H1 (cell line): ENCODE measurements at regions not wholly inside any gene's neighbourhood (a gene's known extent, or its start where the extent isn't known, plus 50 kb on each side); places are given as distances from the start of the nearest gene placed in this dataset.

Experiments
- CTCF ChIA-PET: fragments of 300-600 bp; sonication (Branson Sonifier 250); formaldehyde crosslinking; loops from one replicate; lab custom pipeline; 2021; ENCODE audit not compliant: partially characterized antibody; lab: Charles Lee
- POLR2A ChIA-PET: fragments of 300-600 bp; sonication (Branson Sonifier 250); formaldehyde crosslinking; loops from one replicate; lab custom pipeline; 2021; ENCODE audit warnings: inconsistent platforms; ENCODE audit not compliant: partially characterized antibody; lab: Charles Lee
- DNase-seq, 2 experiments: peaks; one replicate each; pipeline versions ENCODE4 v3.0.0 to v3.0.0-alpha.2; 2010 to 2022; ENCODE audit warnings: low spot score in 2 of 2, low read depth in 1 of 2, mixed read lengths in 1 of 2
- FAIRE-seq: peaks from 2 replicates; lab custom pipeline; 2011; peaks lifted over from hg19 to GRCh38; lab: Jason Lieb, UNC
- H2AFZ ChIP-seq: 2 replicates; pipeline ENCODE4 v1.8.1; 2012; ENCODE audit warnings: low read length, inconsistent platforms
- H2AK5ac ChIP-seq: 2 replicates; pipeline ENCODE4 v1.6.1; 2013; ENCODE audit warnings: low read depth, low read length
- H2BK120ac ChIP-seq: replicated peaks from 2 replicates; pipeline ENCODE3; 2013; ENCODE audit warnings: low read depth, low read length, inconsistent platforms
- H2BK12ac ChIP-seq: 2 replicates; pipeline ENCODE4 v1.6.1; 2013; ENCODE audit warnings: low read depth, low read length
- H2BK15ac ChIP-seq: 2 replicates; pipeline ENCODE4 v1.6.1; 2013; ENCODE audit warnings: low read length
- H2BK20ac ChIP-seq: 2 replicates; pipeline ENCODE4 v1.6.1; 2013; ENCODE audit warnings: low read length
- H2BK5ac ChIP-seq: 2 replicates; pipeline ENCODE4 v1.6.1; 2013; ENCODE audit warnings: low read depth, low read length
- H3K14ac ChIP-seq: 2 replicates; pipeline ENCODE4 v1.6.1; 2013; ENCODE audit warnings: inconsistent platforms; ENCODE audit not compliant: insufficient read length
- H3K18ac ChIP-seq: 2 replicates; pipeline ENCODE4 v1.6.1; 2013; ENCODE audit warnings: low read length; ENCODE audit errors: extremely low read depth
- H3K23ac ChIP-seq: 2 replicates; pipeline ENCODE4 v1.6.1; 2013; ENCODE audit warnings: inconsistent platforms; ENCODE audit not compliant: insufficient read length
- H3K23me2 ChIP-seq: 2 replicates; pipeline ENCODE4 v1.6.1; 2013; ENCODE audit warnings: low read depth, low read length
- H3K27ac ChIP-seq: 2 replicates; pipeline ENCODE4 v1.6.1; 2011; ENCODE audit warnings: low read depth, low read length, inconsistent platforms
- H3K27me3 ChIP-seq, 4 experiments: replicated peaks in 1 of 4; 1 replicate in 1 of 4; 2 replicates in 3 of 4; pipeline versions ENCODE4 v1.6.1 to v1.8.1; 2011 to 2013; ENCODE audit warnings: low read length in 3 of 4, mild to moderate bottlenecking in 3 of 4, inconsistent platforms in 2 of 4, mixed read lengths in 2 of 4, moderate library complexity in 1 of 4; ENCODE audit not compliant: control insufficient read depth in 3 of 4, insufficient read depth in 3 of 4; ENCODE audit errors: extremely low read depth in 1 of 4
- H3K36me3 ChIP-seq, 4 experiments: 2 replicates each; pipeline versions ENCODE4 v1.6.1 to v1.8.1; 2011 to 2013; ENCODE audit warnings: mild to moderate bottlenecking in 4 of 4, low read length in 3 of 4, moderate library complexity in 2 of 4, control low read depth in 1 of 4, inconsistent platforms in 1 of 4; ENCODE audit not compliant: insufficient read depth in 4 of 4, control insufficient read depth in 2 of 4
- H3K4ac ChIP-seq: replicated peaks from 2 replicates; pipeline ENCODE3; 2013; ENCODE audit warnings: low read length, low read depth, mixed read lengths, inconsistent platforms; ENCODE audit not compliant: insufficient read length
- H3K4me1 ChIP-seq, 4 experiments: replicated peaks in 1 of 4; 1 replicate in 1 of 4; 2 replicates in 3 of 4; pipeline versions ENCODE4 v1.6.1 to v1.8.1; 2011 to 2013; ENCODE audit warnings: low read length in 3 of 4, inconsistent platforms in 2 of 4, mixed read lengths in 1 of 4; ENCODE audit not compliant: insufficient read depth in 4 of 4, control insufficient read depth in 3 of 4
- H3K4me2 ChIP-seq, 2 experiments: 2 replicates each; pipeline versions ENCODE4 v1.6.1 to v1.8.1; 2011 to 2013; ENCODE audit warnings: low read depth in 2 of 2, low read length in 2 of 2, control low read depth in 1 of 2, inconsistent platforms in 1 of 2, mild to moderate bottlenecking in 1 of 2; ENCODE audit not compliant: insufficient read depth in 1 of 2
- H3K4me3 ChIP-seq, 4 experiments: fragments of 200-600, 300-600 bp in 1 of 4; sonication (generic), shearing (Covaris generic), sonication (Bioruptor Twin) in 1 of 4; 2 replicates each; pipeline versions ENCODE4 v1.5.1 to v1.8.1; 2011 to 2016; ENCODE audit warnings: low read length in 4 of 4, low read depth in 3 of 4, control low read depth in 2 of 4, inconsistent platforms in 2 of 4, mild to moderate bottlenecking in 2 of 4, mixed read lengths in 1 of 4, moderate library complexity in 1 of 4; ENCODE audit not compliant: insufficient read depth in 2 of 4; ENCODE audit errors: extremely low read depth in 1 of 4
- H3K56ac ChIP-seq: replicated peaks from 2 replicates; pipeline ENCODE3; 2013; ENCODE audit warnings: low read depth, mild to moderate bottlenecking, mixed read lengths, low read length, inconsistent platforms; ENCODE audit not compliant: insufficient read length
- H3K79me1 ChIP-seq: 2 replicates; pipeline ENCODE4 v1.6.1; 2013; ENCODE audit warnings: low read depth, low read length, control low read depth
- H3K79me2 ChIP-seq, 2 experiments: 2 replicates each; pipeline versions ENCODE4 v1.6.1 to v1.8.1; 2012 to 2013; ENCODE audit warnings: low read length in 2 of 2, mild to moderate bottlenecking in 2 of 2, inconsistent platforms in 1 of 2; ENCODE audit not compliant: insufficient read depth in 2 of 2, control insufficient read depth in 1 of 2
- H3K9ac ChIP-seq, 4 experiments: replicated peaks in 1 of 4; 1 replicate in 1 of 4; 2 replicates in 3 of 4; pipeline versions ENCODE4 v1.6.1 to v1.8.1; 2011 to 2013; ENCODE audit warnings: low read depth in 3 of 4, low read length in 3 of 4, control low read depth in 2 of 4, mild to moderate bottlenecking in 2 of 4, moderate library complexity in 2 of 4, inconsistent platforms in 1 of 4; ENCODE audit errors: extremely low read depth in 1 of 4
- H3K9me3 ChIP-seq, 2 experiments: 2 replicates each; pipeline versions ENCODE4 v1.6.1 to v1.8.1; 2012 to 2013; ENCODE audit warnings: mild to moderate bottlenecking in 2 of 2, moderate library complexity in 2 of 2, control low read depth in 1 of 2, inconsistent platforms in 1 of 2, low read depth in 1 of 2, low read length in 1 of 2, mixed read lengths in 1 of 2; ENCODE audit not compliant: insufficient read depth in 2 of 2
- H4K20me1 ChIP-seq, 2 experiments: replicated peaks in 1 of 2; 2 replicates each; pipeline versions ENCODE3 to v1.8.1; 2011 to 2013; ENCODE audit warnings: inconsistent platforms in 2 of 2, low read length in 2 of 2, mild to moderate bottlenecking in 1 of 2; ENCODE audit not compliant: insufficient read depth in 2 of 2, control insufficient read depth in 1 of 2
- H4K5ac ChIP-seq: 2 replicates; pipeline ENCODE4 v1.6.1; 2013; ENCODE audit warnings: low read length, low read depth, mixed read lengths, inconsistent platforms; ENCODE audit not compliant: insufficient read length
- H4K8ac ChIP-seq: 2 replicates; pipeline ENCODE4 v1.8.0; 2013; ENCODE audit warnings: mild to moderate bottlenecking, moderate library complexity, low read length, inconsistent platforms; ENCODE audit not compliant: insufficient read depth; ENCODE audit errors: extremely low read depth
- H4K91ac ChIP-seq: replicated peaks from 2 replicates; pipeline ENCODE3; 2013; ENCODE audit warnings: low read length, mixed read lengths, inconsistent platforms; ENCODE audit not compliant: insufficient read length
- ATF2 ChIP-seq: IDR thresholded peaks from 2 replicates; pipeline ENCODE4 v1.6.1; 2012; ENCODE audit warnings: low read length, inconsistent platforms
- GTF2F1 ChIP-seq: IDR thresholded peaks from 2 replicates; pipeline ENCODE4 v1.6.1; 2012; ENCODE audit warnings: low read depth, low read length, improper control_type of control experiment, borderline replicate concordance
- JUND ChIP-seq: IDR thresholded peaks from 2 replicates; pipeline ENCODE4 v1.6.1; 2011; ENCODE audit warnings: mild to moderate bottlenecking, improper control_type of control experiment, low read length
- KDM1A ChIP-seq: fragments of 200-600, 300-600 bp; sonication (generic); IDR thresholded peaks from 2 replicates; pipeline ENCODE4 v1.7.1; 2016; ENCODE audit warnings: mild to moderate bottlenecking, low read length, borderline replicate concordance
- WGBS, 2 experiments: shearing (Covaris generic) in 1 of 2; methylation state at CpG; one replicate each; pipeline versions ENCODE4 v1.1.6 to v1.1.7; 2013 to 2015; ENCODE audit warnings: low lambda C conversion rate in 2 of 2, mixed read lengths in 2 of 2, inconsistent platforms in 1 of 2, low coverage in 1 of 2, missing lambda C conversion rate in 1 of 2; ENCODE audit not compliant: insufficient replicate concordance in 2 of 2, insufficient coverage in 1 of 2, insufficient read length in 1 of 2; ENCODE audit errors: extremely low coverage in 1 of 2, missing lambda C conversion rate in 1 of 2; 5-methylcytosine and 5-hydroxymethylcytosine counted together

- H4K91ac ChIP-seq: no peak overlapping the region
- DNase-seq: no peak
- no peak for FAIRE-seq
- no peaks in the 10 kb centered on the region for H4K20me1 ChIP-seq
- no peaks in the 10 kb centered on the region; a peak in 1 of 7 replicates for H3K4me1 ChIP-seq
- H3K23me2 ChIP-seq: no peaks in the 10 kb centered on the region
- no peak overlapping the region for H2BK5ac ChIP-seq
- H3K79me2 ChIP-seq: no peaks in the 10 kb centered on the region
- no peak overlapping the region for H2AFZ ChIP-seq
- H3K27ac ChIP-seq: no peak overlapping the region
- H3K18ac ChIP-seq: no peak overlapping the region
- H3K4me2 ChIP-seq: no peak overlapping the region
- H4K8ac ChIP-seq: no peak overlapping the region
- no peak overlapping the region for H2BK12ac ChIP-seq
- no peak overlapping the region for H2BK20ac ChIP-seq
- no peak overlapping the region for H2BK15ac ChIP-seq
- WGBS, 2 experiments: 100% methylated on average over 2 of the region's 2 CpGs; no CpG with 5 or more reads in 1 of the 2 experiments
- no peak overlapping the region for H3K56ac ChIP-seq
- no peak overlapping the region for H3K9ac ChIP-seq
- no peak overlapping the region for H3K4ac ChIP-seq
- H4K5ac ChIP-seq: no peak overlapping the region
- ChIA-PET CTCF (interaction anchor here (1.0 to 6.0 kb wide), 14 partner anchors 9 to 172 kb away, joined by 3 to 39 read pairs (median 5); no protein-coding TSS in a partner anchor), POLR2A (no interaction called here)
- no peak overlapping the region for H3K4me3 ChIP-seq
- no peak overlapping the region for H3K14ac ChIP-seq
- H2BK120ac ChIP-seq: no peak overlapping the region
- TF ChIP-seq KDM1A: no peak
- TF ChIP-seq JUND: no peak
- TF ChIP-seq ATF2: no peak
- no peak for TF ChIP-seq GTF2F1
- H3K36me3 ChIP-seq: no peaks in the 10 kb centered on the region
- H2AK5ac ChIP-seq: no peak overlapping the region
- H3K9me3 ChIP-seq: no peaks in the 10 kb centered on the region
- no peaks in the 10 kb centered on the region for H3K79me1 ChIP-seq
- no peak overlapping the region for H3K23ac ChIP-seq
- H3K27me3 ChIP-seq: peaks cover under 1 to 8% (median 4%) of the 10 kb centered on the region in 4 experiments; a peak in 6 of 7 replicates
These were observed 58.6 kb upstream of the CD34 start for GRCh38 chr1:207969528-207969927.
